ENCODE measurements at regions not wholly inside any gene's neighbourhood (a gene's known extent, or its start where the extent isn't known, plus 50 kb on each side); places are given as distances from the start of the nearest gene placed in this dataset.

DNA sequence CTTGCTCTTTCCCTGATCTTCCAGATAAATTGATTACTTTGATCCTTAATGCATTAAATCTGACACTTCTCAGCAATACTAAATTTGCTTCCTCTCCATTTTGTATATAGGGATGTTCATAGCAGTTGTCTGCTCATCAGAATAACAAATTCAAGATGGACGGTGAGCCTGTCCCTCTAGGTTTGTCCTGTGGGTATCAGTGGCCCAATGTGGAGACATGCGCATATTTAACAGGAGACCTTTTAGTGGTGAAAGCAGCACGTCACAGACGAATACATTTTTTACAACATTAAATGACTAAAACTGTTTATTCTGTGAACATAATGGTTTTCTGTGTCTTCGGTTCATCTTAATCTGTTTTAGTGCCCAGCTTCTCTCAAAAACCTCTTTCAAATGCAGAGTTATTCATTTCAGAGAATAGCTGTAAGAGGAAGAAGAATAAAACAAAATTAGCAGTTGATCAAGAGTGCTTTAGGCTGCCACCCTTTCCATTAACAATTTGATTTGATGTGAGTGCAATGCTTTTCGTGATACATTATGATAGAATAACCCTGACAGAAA lies 1970.4 kb upstream of the WWC1 start:
- intact Hi-C loops (cut with DNase I): no loop called here
- no peak for DNase-seq (ENCODE audit: low spot score)

DNA sequence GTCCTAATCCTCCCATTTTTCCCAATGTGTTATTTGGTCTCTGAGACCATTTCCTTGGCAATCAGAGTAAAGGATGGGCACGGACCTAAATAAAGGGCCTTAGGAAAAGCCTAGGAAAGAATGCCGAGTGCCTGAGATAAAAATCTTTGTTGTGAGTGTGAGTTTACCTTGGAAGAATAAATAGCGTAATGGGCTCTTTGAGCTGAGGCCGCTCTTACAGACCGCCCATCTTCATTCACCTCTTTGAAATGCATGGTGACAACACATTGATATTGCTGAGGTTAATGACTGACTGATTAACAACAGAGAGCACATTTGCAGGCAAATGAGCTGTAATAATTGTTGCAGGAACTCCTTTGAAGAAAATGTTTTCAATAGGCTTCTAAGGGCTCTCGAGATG lies 1967.1 kb upstream of the WWC1 start:
- DNase-seq (ENCODE audit: low spot score): no peak
- intact Hi-C loops (cut with DNase I): no loop called here

DNA sequence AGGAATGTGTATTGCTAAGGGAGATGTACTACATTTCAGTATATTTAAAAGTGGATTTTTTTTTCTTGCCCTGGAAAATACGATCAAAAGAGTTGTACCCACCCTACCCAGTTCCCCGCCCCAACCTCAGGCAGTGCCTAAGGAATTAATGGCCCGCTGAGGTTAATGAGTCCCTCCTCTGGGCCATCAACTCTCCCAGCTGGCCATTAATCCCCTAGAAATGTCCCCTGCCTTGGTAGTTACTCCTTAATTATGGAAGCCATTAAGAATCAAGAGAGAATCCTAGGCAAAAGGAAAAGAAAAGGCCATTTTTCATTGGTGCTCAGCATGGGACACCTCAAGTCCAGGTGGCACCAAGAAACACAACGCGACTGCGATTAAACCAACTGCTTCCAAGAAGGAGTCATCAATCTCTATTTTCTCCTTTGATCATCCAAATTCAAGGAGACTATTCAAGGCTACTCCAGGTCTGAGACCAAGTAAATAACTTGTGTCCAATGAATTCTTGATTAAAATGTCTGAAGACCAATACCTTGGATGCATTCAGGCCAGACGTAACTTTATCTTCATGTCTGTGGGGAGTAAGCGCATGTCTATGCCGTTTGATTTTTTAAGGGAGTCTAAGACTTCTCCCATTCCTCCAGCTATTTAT lies 1962.2 kb upstream of the WWC1 start:
- DNase-seq (ENCODE audit: low spot score): no peak
- intact Hi-C loops (cut with DNase I): no loop called here

DNA sequence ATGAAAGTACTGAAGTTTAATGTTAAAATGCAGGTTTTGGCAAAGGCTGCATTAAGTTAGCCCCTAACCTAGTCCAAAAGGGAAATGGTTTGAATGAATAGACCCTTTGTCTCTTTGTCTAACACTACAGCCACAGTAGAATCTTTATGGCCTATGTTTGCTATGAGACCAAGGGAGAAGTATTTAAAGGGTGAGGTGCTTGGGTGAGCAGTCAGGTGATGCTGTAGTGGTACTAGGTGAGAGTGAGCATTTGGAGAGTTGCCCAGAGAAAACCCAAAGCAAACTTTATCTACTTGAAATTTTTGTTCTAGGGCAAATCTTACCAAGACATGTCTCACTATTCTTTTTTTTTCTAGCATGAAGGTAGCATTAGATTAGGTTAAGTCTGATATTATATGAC lies 1961.4 kb upstream of the WWC1 start:
- intact Hi-C loops (cut with DNase I): no loop called here
- no peak for DNase-seq (ENCODE audit: low spot score)

DNA sequence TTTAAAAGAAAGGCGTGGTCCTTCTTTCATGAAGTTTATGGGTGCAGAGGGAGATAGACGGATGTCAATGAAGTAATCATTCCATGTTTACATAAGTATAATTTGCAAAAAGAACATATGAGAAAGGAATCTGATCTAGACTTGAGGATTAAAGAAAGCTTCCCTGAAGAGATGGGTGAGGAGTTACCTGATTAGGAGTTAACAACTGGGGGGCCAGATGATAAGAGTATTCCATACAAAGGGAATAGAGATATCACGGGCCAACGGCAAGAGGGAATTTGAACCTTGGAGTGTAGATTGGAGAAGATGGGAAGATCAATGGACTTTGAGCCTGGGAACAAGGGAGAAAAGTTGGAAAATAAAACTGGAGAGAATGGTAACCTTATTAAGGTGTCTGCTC lies 1959.9 kb upstream of the WWC1 start:
- DNase-seq (ENCODE audit: low spot score): no peak
- intact Hi-C loops (cut with DNase I): no loop called here

DNA sequence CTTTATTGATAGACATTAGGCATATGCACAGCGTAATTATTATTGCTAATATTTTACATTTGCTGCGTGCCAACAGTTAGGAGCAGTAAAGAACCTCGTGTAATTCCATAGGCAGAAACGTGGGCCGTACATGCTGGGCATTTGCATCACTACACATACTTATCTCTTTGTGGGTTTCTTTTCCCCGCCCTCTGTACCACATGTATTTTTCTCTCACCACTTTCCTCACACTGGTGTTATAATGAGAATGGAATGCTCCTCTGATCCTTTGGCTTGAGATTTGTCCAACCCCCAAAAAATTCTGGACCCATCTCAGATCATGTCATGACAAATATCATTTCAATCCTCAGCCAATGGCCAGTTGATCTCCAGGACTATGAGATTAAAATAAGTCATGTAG lies 1952.6 kb upstream of the WWC1 start:
- intact Hi-C loops (cut with DNase I): no loop called here
- no peak for DNase-seq (ENCODE audit: low spot score)

DNA sequence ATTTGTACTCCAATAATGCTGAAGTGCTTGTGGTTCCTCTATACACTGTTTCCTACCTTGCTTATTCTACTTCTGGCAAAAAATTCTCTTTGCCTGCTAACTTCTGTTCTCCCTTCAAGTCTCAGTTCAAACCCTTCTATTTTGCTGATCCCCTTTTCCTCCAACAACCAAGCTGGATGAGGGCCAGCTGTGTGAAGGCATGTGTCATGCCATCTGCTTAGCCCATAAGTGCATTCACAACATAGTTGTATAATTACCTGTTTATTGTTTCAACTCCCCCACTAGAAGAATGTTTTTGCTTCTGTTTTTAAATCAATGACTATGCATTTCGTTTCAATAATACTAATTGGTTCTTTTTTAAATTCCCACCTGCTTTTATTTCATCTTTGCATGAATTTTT lies 1951.4 kb upstream of the WWC1 start:
- DNase-seq (ENCODE audit: low spot score): no peak

DNA sequence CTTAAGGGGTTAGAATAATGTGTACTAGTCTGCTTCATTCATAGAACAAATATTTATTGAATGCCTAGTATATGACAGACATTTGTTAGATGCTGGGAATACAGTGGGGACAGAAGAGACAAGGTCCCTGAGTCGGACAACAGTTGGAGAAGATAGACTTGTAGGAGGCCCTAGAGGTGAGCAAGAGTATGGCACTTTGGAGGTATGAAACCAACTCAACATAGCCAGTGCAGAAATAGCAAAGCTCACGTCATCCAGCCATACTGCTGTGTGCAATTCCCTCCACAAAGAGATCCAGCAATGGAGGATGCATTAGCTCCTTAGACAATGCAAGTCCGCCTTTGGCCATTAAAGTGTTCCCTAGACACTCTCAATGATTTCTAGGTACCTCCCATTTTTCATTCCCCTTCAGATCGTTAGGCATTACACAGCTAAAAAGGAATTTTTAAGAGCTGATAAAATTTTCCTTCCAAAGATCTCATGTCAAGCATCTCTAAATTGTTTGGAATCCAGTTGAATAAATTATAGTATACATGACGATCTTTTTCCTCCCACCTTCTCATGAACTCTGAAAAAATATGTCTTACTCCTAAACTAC lies 1949.6 kb upstream of the WWC1 start:
- intact Hi-C loops (cut with DNase I): no loop called here
- DNase-seq (ENCODE audit: low spot score): no peak

More for the DNA sequence above, 1951.4 kb upstream of the WWC1 start:
- intact Hi-C loops (cut with DNase I): no loop called here

DNA sequence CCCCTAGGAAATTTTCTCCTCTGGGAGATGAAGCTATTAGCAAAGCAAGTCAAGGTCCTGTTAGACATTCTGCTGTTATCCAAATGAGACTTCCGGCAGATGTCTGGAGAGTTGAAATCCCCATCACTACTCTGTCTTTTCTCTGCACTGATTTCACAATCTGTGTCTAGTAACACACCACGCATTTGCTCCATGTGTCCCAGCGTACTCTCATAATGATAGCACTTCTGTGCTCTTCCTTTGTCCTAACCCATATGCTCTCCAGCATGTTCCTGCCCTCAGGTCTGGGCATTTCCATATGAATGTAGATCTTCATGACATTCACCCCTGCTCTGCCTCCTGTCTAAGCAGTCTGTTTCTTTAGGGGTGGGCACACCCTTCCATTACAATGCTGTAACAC lies 1949.0 kb upstream of the WWC1 start:
- DNase-seq (ENCODE audit: low spot score): no peak
- intact Hi-C loops (cut with DNase I): no loop called here

DNA sequence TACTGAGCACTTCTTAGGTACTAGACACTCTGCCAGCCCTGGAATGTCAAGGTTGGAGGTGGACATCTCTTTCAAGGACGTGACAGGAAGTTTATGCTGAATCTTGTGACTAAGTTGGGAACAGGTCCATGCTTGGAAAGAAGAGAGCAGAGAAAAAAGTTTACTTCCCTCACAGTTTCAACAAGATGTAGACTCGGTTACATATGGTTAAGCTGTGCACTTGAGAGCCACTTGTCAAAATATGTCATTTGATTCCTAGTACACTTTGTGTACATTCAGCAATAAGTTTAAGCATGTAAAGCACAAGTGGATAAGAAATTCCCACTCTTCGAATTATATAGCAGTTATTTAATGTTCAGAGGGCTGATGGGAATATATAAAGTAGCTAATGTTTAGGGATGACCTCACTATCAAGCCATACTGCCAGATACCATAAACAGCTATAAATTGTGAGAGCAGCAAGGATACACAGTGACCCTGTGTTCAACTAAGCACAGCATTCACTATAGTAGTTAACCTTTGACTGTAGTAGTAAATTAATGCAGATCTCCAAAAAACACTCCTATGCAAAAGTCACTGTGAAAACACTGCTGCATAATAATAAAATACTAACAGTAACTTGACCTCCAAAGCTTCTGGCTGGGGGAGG lies 1944.6 kb upstream of the WWC1 start:
- DNase-seq (ENCODE audit: low spot score): no peak
- intact Hi-C loops (cut with DNase I): no loop called here

DNA sequence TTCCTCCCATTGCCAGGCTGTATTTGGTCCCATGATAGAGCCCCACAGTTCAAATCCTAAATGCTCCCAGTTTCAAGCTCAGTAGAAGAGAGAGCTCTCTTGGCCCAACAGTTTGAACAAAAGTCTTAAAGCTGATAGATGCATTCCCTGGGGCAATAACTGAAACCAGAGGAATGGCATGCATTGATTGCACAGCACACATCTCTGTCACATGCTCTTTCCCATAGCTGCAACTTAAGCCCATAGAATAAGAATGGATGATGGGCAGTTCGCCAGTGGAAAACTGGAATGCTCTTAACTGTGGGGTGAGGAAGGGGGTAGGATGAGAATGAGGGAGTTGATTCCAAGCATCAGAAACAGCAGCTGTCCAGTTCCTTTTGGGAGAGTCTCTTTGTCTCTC lies 1942.4 kb upstream of the WWC1 start:
- intact Hi-C loops (cut with DNase I): no loop called here
- DNase-seq (ENCODE audit: low spot score): no peak

DNA sequence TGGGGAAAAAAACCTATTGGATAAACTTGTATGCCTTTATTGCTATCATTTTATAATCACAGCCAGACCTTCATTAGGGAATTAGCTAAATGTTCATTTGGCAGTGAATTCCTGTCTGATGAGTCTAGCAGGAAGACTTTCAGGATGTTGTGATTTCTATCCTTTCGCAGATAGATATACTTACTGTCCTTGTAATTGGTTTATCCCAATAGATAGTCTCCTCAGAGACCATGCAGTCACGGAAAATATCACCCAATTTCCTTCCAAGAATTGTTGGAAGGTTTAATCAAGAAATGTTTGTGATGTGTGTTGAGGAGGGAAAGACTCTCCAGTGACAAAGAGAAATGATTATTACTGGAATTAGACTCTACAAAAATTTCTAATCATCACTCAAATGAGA lies 1937.9 kb upstream of the WWC1 start:
- DNase-seq (ENCODE audit: low spot score): no peak
- intact Hi-C loops (cut with DNase I): no loop called here

DNA sequence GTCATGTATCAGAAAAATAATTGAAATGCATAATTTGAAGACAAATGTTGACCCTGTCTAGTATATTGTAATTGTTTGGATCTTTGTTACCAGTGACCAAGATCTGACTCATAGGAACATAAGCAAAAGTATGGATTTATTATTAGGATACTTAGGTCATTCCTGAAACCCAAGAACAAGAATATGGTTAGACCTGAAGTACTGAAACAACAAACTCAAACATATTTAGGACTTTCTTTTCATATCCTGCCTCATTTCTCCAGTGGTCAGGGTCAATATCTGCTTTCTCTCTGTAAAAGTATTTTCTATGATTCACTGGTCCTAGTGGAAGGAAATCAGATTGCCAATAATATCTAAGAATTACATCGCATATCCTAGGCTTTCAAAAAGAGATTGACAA lies 1937.1 kb upstream of the WWC1 start:
- DNase-seq (ENCODE audit: low spot score): no peak
- intact Hi-C loops (cut with DNase I): no loop called here

DNA sequence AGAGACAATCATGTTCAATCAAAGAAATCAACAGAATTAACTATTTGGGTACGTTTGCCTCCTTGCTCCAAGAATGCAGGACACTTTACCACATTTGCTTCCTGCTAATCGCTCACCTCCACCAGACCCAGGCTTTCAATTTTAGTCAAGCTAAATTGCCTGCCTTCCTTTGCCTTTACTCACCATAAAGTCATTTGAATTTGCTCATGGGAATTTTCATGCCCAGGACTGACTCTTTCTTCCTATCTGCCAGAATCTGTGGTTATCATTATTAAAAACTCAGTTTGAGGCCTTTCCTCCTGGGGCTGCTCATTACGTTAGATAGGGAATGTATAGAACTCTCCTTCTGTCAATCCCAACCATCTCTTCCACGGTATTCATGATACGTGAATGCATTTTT lies 1935.3 kb upstream of the WWC1 start:
- intact Hi-C loops (cut with DNase I): no loop called here
- no peak for DNase-seq (ENCODE audit: low spot score)

DNA sequence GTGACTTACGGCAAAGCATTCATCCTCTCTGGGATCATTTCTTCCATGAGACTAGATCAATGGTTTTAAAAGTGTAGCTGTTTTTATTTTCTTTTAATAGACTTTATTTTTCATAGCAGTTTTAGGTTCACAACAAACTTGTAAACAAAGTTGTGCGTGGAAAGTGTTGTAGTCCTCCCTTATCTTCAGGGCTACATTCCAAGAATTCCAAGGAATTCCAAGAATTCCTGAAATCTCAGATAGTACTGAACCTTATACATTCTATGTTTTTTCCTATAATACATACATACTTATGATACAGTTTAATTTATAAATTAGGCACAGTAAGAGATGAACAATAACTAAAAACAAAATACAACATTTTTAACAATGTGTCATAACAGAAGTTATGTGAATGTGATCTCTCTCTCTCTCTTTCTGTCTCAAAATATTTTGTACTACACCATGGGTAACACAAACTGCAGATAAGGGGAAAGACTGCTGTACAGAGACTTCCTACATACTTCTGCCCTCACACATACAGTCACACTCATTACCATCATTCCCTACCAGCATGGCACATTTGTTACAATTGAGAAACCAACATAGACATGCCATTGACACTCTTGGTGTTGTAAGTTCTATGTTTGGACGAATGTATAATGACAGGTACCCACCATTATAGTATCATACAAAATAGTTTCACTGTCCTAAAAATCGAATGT lies 1933.2 kb upstream of the WWC1 start:
- DNase-seq (ENCODE audit: low spot score): no peak
- intact Hi-C loops (cut with DNase I): no loop called here

DNA sequence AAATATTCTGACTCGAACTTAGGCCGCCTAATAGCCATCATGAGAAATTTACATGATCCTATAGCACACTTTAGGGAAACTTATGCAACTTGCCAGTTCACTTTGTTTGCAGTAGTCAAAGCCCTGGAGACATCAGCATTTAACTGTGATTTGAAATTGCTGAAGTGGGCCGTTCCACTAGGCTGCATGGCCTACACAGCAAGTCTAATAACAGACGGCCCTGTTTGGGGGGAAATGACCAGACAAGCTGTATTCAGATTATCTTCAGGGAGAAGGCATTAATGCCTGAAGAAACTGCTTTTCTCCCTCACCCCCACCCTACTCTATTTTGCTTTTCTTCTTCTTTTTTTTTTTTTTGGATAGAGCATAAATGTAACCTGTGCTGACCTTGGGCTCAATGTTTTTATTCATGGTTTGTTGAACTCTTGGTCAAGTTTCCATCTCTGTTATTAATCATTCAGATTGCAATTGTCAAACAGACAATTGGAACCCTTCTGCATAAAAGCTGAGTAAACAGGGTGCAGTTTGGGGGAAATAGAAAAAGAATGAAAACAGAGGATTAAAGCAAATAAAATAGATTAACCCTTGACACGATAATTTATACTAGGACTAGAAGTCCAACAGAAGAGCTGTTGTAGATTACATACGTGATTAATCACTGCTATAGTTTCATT lies 1928.2 kb upstream of the WWC1 start:
- intact Hi-C loops (cut with DNase I): no loop called here
- no peak for DNase-seq (ENCODE audit: low spot score)

DNA sequence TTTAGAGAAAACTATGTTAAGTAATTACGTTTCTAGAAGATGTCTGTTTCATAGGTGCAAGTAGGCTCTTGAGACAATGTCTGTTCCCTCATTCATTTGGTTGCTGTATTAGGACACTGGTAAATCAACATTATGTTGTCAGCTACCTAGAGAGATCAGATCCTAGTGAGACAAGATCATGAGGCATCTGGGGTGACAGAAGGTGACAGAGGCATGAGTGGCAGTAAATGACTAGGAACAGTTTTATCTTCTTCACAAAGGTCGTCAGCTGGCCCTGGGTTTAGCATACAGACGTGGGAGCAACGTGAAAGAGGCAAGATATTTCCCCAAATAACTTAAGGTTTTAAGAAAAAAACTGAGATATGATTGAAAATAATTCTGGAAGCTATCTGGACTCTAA lies 1926.3 kb upstream of the WWC1 start:
- intact Hi-C loops (cut with DNase I): no loop called here
- DNase-seq (ENCODE audit: low spot score): no peak

DNA sequence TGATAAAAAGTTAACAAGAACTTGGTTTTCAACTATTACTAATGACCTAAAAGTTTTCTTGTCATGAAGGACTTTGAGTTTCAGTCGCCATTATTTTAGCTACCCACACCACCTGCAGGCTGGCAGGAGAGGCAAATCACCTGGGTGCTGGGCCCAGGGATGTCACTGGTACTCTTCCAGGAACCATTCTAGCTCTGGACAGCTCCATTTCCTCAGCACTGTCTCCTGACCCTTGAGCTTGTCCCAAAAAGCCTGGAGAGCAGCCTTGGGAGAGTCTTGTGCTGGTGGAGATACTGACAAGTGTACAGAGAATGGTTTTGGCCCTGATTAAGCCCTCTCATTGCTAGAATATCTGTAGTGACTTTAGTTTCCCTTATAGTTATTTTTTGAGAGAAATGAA lies 1924.1 kb upstream of the WWC1 start:
- intact Hi-C loops (cut with DNase I): no loop called here
- DNase-seq (ENCODE audit: low spot score): no peak

DNA sequence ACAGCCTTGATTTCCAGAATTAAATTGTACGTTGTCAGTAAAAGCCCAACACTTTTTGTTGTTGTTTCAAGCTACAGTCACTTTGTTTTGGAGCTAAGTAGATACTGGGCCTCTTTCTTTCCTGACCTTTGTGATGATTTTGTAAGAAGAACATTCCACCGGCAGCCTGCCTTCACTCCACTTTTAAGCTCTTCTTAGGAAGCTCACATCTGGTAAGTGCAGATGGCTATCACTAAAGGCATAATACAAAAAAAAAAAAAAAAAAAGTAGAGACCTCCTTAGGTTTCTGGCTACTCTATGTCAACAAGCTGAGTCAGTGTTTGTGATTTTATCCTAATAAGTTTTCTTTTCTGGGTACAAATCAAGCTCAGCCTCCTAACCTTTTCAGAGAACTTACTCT lies 1922.1 kb upstream of the WWC1 start:
- intact Hi-C loops (cut with DNase I): no loop called here
- DNase-seq (ENCODE audit: low spot score): no peak

DNA sequence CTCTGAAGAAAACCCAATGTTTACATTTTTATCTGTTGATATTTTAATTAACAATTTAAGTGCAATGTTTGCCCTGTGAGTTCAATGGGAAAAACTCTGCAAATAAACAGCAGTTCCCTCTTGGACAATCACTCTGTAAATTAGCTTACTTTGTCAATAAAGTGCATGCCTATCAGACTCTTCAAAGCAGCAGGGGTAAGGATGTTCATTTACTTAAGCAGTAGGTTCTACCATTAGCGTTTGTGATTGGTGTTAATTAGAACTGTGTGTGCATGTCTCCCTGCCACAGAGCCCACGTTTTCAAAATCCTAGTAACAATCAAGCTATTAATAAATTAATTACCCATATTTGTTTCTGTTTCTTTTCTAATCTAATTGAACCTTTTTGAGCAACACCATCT lies 1921.6 kb upstream of the WWC1 start:
- intact Hi-C loops (cut with DNase I): no loop called here
- DNase-seq (ENCODE audit: low spot score): no peak

All from cardiac septum (tissue), 1 donor.